Epithelial cell of esophagus (primary cell): ENCODE measurements at regions not wholly inside any gene's neighbourhood (a gene's known extent, or its start where the extent isn't known, plus 50 kb on each side); places are given as distances from the start of the nearest gene placed in this dataset.

Source experiments
- DNase-seq: peaks from one replicate; pipeline ENCODE4 v3.0.0; 2010; ENCODE audit warnings: low read depth
- H3K4me3 ChIP-seq: 2 replicates; pipeline ENCODE4 v1.5.1; 2011; ENCODE audit warnings: mild to moderate bottlenecking, low read length, control low read depth
- CTCF ChIP-seq: IDR thresholded peaks from 2 replicates; pipeline ENCODE4 v1.5.1; 2011; ENCODE audit warnings: low read depth, mild to moderate bottlenecking, low read length, control low read depth, inconsistent platforms; ENCODE audit not compliant: insufficient read depth; ENCODE audit errors: missing control alignments

- no peak for TF ChIP-seq CTCF
- DNase-seq, result no peak
- no peak overlapping the region for H3K4me3 ChIP-seq
Measured at GRCh38 chr9:115482747-115483146, 364.8 kb upstream of the TNC start.

GRCh38 chr9:115492869-115493268 lies 374.9 kb upstream of the TNC start:
- no peak for TF ChIP-seq CTCF
- no peak overlapping the region for H3K4me3 ChIP-seq
- no peak for DNase-seq

GRCh38 chr9:115494393-115494792 lies 376.4 kb upstream of the TNC start:
- TF ChIP-seq CTCF, result no peak
- DNase-seq, result no peak
- no peak overlapping the region for H3K4me3 ChIP-seq

GRCh38 chr9:115495052-115495635 lies 377.2 kb upstream of the TNC start:
- H3K4me3 ChIP-seq, result no peak overlapping the region
- DNase-seq, result peak; percentile 43
- TF ChIP-seq CTCF, result no peak

GRCh38 chr9:115495836-115496235 lies 377.9 kb upstream of the TNC start:
- H3K4me3 ChIP-seq, result no peak overlapping the region
- no peak for DNase-seq
- TF ChIP-seq CTCF, result no peak

- H3K4me3 ChIP-seq, result no peak overlapping the region
- DNase-seq, result peak; percentile 81
- peak; percentile 38 for TF ChIP-seq CTCF
Measured at GRCh38 chr9:115498303-115498702, 380.3 kb upstream of the TNC start.

GRCh38 chr9:115507148-115507547 lies 389.2 kb upstream of the TNC start:
- DNase-seq, result no peak
- H3K4me3 ChIP-seq, result no peak overlapping the region
- TF ChIP-seq CTCF, result no peak
